Neural cell (in vitro differentiated cells): ENCODE measurements at regions not wholly inside any gene's neighbourhood (a gene's known extent, or its start where the extent isn't known, plus 50 kb on each side); places are given as distances from the start of the nearest gene placed in this dataset.

Experiments used
- H2AFZ ChIP-seq: fragments of 200-600, 300-800 bp; sonication (generic), shearing (Covaris generic); 2 replicates; pipeline ENCODE4 v1.6.0; 2014; ENCODE audit warnings: low read depth, mild to moderate bottlenecking, antibody characterized with exemption, low read length, moderate library complexity
- H3F3A ChIP-seq: fragments of 200-600 bp; shearing (Covaris generic); 2 replicates; pipeline ENCODE4 v1.6.1; 2016; ENCODE audit warnings: mild to moderate bottlenecking, moderate library complexity, mixed read lengths, antibody characterized with exemption, low read length; ENCODE audit not compliant: insufficient read depth, poor library complexity, severe bottlenecking
- H3K27ac ChIP-seq: fragments of 200-600, 300-800 bp; sonication (generic), shearing (Covaris generic); 2 replicates; pipeline ENCODE4 v1.5.1; 2014; ENCODE audit warnings: mild to moderate bottlenecking, low read length, moderate library complexity
- H3K27me3 ChIP-seq: fragments of 300-800, 200-600 bp; sonication (generic), shearing (Covaris generic); 2 replicates; pipeline ENCODE4 v1.6.0; 2014; ENCODE audit warnings: mild to moderate bottlenecking, low read depth, low read length, moderate library complexity; ENCODE audit not compliant: insufficient read depth
- H3K36me3 ChIP-seq: fragments of 300-800, 200-600 bp; sonication (generic), shearing (Covaris generic); 2 replicates; pipeline ENCODE4 v1.5.1; 2014; ENCODE audit warnings: mild to moderate bottlenecking, antibody characterized with exemption, low read length, moderate library complexity; ENCODE audit not compliant: insufficient read depth
- H3K4me2 ChIP-seq: fragments of 300-800, 200-600 bp; sonication (generic), shearing (Covaris generic); 2 replicates; pipeline ENCODE4 v1.6.0; 2014; ENCODE audit warnings: mild to moderate bottlenecking, low read length
- H3K4me3 ChIP-seq: fragments of 300-800, 200-600 bp; sonication (generic), shearing (Covaris generic); 2 replicates; pipeline ENCODE4 v1.5.1; 2014; ENCODE audit warnings: mild to moderate bottlenecking, low read length, moderate library complexity
- H3K79me2 ChIP-seq: fragments of 200-600 bp; shearing (Covaris generic); replicated peaks from 2 replicates; pipeline ENCODE4 v1.6.0; 2014; ENCODE audit warnings: mild to moderate bottlenecking, low read length, moderate library complexity; ENCODE audit not compliant: insufficient read depth
- H3K9ac ChIP-seq: fragments of 300-800, 200-600 bp; sonication (generic), shearing (Covaris generic); 2 replicates; pipeline ENCODE4 v1.6.1; 2016; ENCODE audit warnings: mild to moderate bottlenecking, low read length, mixed read lengths
- H3K9me2 ChIP-seq: fragments of 200-600 bp; shearing (Covaris generic); 2 replicates; pipeline ENCODE4 v1.6.1; 2016; ENCODE audit warnings: mild to moderate bottlenecking, low read length, mixed read lengths; ENCODE audit not compliant: insufficient read depth
- H3K9me3 ChIP-seq: fragments of 200-600, 300-800 bp; sonication (generic), shearing (Covaris generic); 2 replicates; pipeline ENCODE4 v1.6.1; 2016; ENCODE audit warnings: mild to moderate bottlenecking, mixed run types, low read length, moderate library complexity, mixed read lengths
- H4K20me1 ChIP-seq: fragments of 200-600 bp; shearing (Covaris generic); 2 replicates; pipeline ENCODE4 v1.6.1; 2016; ENCODE audit warnings: mild to moderate bottlenecking, mixed run types; ENCODE audit not compliant: insufficient read depth
- EP300 ChIP-seq: fragments of 450-650 bp; conservative IDR thresholded peaks from 2 replicates; pipeline ENCODE4 v1.6.1; 2014; ENCODE audit warnings: antibody characterized with exemption, mild to moderate bottlenecking, moderate library complexity; ENCODE audit not compliant: poor library complexity, severe bottlenecking
- EZH2 ChIP-seq: fragments of 200-600, 300-800 bp; shearing (Covaris generic), sonication (generic); IDR thresholded peaks from 2 replicates; pipeline ENCODE4 v1.6.1; 2014; ENCODE audit warnings: antibody characterized with exemption, low read length, borderline replicate concordance, mild to moderate bottlenecking; ENCODE audit not compliant: insufficient read depth, poor library complexity, severe bottlenecking
- MXI1 ChIP-seq: fragments of 450-650 bp; conservative IDR thresholded peaks from 2 replicates; pipeline ENCODE4 v1.6.1; 2014; ENCODE audit warnings: antibody characterized with exemption, mild to moderate bottlenecking; ENCODE audit not compliant: poor library complexity, severe bottlenecking
- POLR2AphosphoS5 ChIP-seq: IDR thresholded peaks from 2 replicates; pipeline ENCODE4 v1.6.1; 2012
- RAD21 ChIP-seq: fragments of 450-650 bp; conservative IDR thresholded peaks from 2 replicates; pipeline ENCODE4 v1.6.1; 2014; ENCODE audit warnings: antibody characterized with exemption, mild to moderate bottlenecking, moderate library complexity
- REST ChIP-seq: IDR thresholded peaks from 2 replicates; pipeline ENCODE4 v1.6.1; 2012; ENCODE audit warnings: borderline replicate concordance
- SMC3 ChIP-seq: fragments of 450-650 bp; conservative IDR thresholded peaks from 2 replicates; pipeline ENCODE4 v1.6.1; 2014; ENCODE audit warnings: antibody characterized with exemption, mild to moderate bottlenecking, moderate library complexity; ENCODE audit not compliant: poor library complexity
- TAF1 ChIP-seq: IDR thresholded peaks from 2 replicates; pipeline ENCODE4 v1.6.1; 2012; ENCODE audit warnings: low read depth
- TF ChIP-seq, protein P1 (sequence below): fragments of 450-650 bp; IDR thresholded peaks from 2 replicates; pipeline ENCODE4 v1.5.1; 2014; ENCODE audit warnings: antibody characterized with exemption, mild to moderate bottlenecking, moderate library complexity; ENCODE audit not compliant: poor library complexity, severe bottlenecking

DNA sequence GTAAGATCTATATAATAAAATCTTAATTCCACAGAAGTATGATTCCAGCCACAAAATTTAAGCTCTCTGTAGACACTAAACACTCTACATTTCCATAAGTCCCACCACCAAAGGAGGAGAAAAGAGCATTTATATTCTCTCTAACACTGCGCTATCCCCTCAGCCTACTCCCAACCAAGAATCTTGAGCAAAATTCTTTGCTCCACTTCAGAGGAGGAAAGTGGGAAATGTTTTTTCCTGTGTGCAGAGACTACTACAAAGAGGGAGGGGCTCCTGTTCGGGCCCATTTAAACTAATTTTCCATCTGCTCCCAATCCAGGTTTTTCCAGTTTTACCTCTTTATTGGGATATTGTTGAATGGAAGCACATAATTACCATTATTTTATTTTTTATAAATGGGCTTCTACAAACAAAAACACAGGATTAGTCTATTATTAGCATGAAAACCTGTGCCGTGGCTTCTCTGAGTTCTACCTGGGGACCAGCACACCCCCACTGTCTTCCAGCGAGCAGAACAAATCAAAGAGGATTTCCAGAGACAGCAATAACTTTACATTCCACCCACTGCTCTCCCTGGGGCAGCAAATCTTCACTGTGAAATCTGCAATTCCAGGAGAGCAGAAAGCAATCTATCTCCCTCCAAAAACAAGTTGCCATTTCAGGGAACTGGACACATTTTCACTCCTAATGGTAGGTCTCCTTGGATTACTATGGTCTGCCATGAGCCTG lies 174.0 kb downstream of the DAD1 start:
- Histone ChIP-seq H3K27ac (no peak overlapping the region), H2AFZ (no peak overlapping the region), H3K9me3 (no peaks in the 10 kb centered on the region), H3K27me3 (no peaks in the 10 kb centered on the region), H3K9me2 (no peaks in the 10 kb centered on the region), H3K36me3 (no peaks in the 10 kb centered on the region), H3K79me2 (no peaks in the 10 kb centered on the region), H3K9ac (no peak overlapping the region), H3K4me3 (no peak overlapping the region), H3F3A (no peaks in the 10 kb centered on the region), H4K20me1 (no peaks in the 10 kb centered on the region), H3K4me2 (no peak overlapping the region)
- no peak for TF ChIP-seq TAF1
- no peak for TF ChIP-seq EP300
- no peak for TF ChIP-seq REST
- no peak for TF ChIP-seq EZH2
- TF ChIP-seq, protein P1, sequence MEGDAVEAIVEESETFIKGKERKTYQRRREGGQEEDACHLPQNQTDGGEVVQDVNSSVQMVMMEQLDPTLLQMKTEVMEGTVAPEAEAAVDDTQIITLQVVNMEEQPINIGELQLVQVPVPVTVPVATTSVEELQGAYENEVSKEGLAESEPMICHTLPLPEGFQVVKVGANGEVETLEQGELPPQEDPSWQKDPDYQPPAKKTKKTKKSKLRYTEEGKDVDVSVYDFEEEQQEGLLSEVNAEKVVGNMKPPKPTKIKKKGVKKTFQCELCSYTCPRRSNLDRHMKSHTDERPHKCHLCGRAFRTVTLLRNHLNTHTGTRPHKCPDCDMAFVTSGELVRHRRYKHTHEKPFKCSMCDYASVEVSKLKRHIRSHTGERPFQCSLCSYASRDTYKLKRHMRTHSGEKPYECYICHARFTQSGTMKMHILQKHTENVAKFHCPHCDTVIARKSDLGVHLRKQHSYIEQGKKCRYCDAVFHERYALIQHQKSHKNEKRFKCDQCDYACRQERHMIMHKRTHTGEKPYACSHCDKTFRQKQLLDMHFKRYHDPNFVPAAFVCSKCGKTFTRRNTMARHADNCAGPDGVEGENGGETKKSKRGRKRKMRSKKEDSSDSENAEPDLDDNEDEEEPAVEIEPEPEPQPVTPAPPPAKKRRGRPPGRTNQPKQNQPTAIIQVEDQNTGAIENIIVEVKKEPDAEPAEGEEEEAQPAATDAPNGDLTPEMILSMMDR, result no peak
- no peak for TF ChIP-seq RAD21
- TF ChIP-seq POLR2AphosphoS5, result no peak
- TF ChIP-seq SMC3, result no peak
- no peak for TF ChIP-seq MXI1

DNA sequence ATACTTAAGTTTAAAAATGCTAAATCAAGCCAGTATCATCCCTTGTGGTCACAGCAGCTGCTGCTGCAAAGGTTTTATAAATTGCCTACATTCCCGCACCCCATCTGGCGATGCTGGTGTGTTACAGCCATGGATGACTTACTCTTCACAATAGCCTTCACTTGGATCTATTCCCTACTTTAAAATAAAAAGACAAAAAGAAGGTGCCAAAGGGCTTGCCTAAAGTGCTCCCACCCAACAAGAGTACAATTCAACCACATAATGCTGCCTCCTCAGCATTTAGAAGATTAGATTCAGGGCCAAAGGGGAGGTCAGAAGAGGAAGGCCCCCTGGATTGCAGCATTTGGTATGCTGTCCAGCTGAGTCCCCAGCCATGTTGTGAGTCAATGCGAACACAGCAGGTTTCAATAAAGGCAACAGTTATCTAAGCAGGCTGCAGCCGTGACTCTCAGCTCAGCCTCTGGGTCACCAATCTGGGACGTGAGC lies 176.1 kb downstream of the DAD1 start:
- Histone ChIP-seq H4K20me1 (no peaks in the 10 kb centered on the region), H2AFZ (no peak overlapping the region), H3K9me2 (no peaks in the 10 kb centered on the region), H3F3A (no peaks in the 10 kb centered on the region), H3K4me3 (no peak overlapping the region), H3K27me3 (no peaks in the 10 kb centered on the region), H3K9me3 (no peaks in the 10 kb centered on the region), H3K9ac (no peak overlapping the region), H3K27ac (no peak overlapping the region), H3K79me2 (no peaks in the 10 kb centered on the region), H3K4me2 (no peak overlapping the region), H3K36me3 (no peaks in the 10 kb centered on the region)
- TF ChIP-seq EZH2 (no peak), REST (no peak), EP300 (no peak), TAF1 (no peak), SMC3 (no peak), RAD21 (no peak), POLR2AphosphoS5 (no peak), MXI1 (no peak)
- TF ChIP-seq, protein P1, result no peak
